ENCODE measurements at regions not wholly inside any gene's neighbourhood (a gene's known extent, or its start where the extent isn't known, plus 50 kb on each side); places are given as distances from the start of the nearest gene placed in this dataset.

GRCh38 chr21:43334214-43334958 is 92.5 kb downstream of the SIK1 start:
- no peaks in the 10 kb centered on the region for H3K36me3 ChIP-seq
- no peaks in the 10 kb centered on the region for H3K9me3 ChIP-seq
- DNase-seq (ENCODE audit: low spot score in 2 of 2): no peak
- no peak for TF ChIP-seq POLR2A (IDR thresholded peaks at IDR 0.05)
- no peak for TF ChIP-seq EP300 (IDR thresholded peaks at IDR 0.05)
- TF ChIP-seq, protein P1, sequence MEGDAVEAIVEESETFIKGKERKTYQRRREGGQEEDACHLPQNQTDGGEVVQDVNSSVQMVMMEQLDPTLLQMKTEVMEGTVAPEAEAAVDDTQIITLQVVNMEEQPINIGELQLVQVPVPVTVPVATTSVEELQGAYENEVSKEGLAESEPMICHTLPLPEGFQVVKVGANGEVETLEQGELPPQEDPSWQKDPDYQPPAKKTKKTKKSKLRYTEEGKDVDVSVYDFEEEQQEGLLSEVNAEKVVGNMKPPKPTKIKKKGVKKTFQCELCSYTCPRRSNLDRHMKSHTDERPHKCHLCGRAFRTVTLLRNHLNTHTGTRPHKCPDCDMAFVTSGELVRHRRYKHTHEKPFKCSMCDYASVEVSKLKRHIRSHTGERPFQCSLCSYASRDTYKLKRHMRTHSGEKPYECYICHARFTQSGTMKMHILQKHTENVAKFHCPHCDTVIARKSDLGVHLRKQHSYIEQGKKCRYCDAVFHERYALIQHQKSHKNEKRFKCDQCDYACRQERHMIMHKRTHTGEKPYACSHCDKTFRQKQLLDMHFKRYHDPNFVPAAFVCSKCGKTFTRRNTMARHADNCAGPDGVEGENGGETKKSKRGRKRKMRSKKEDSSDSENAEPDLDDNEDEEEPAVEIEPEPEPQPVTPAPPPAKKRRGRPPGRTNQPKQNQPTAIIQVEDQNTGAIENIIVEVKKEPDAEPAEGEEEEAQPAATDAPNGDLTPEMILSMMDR (IDR thresholded peaks at IDR 0.05): no peak
- peak overlapping the region in 1 of 4 donors; percentile 83 for H3K27ac ChIP-seq
- peaks cover 0 to 26% (median 20%) of the 10 kb centered on the region in 4 donors for H3K4me1 ChIP-seq
- H3K4me3 ChIP-seq: no peak overlapping the region
- 90 to 96% methylated on average over 16 of the region's 16 CpGs for WGBS, 2 donors
- peaks cover 0 to 5% of the 10 kb centered on the region in 2 donors for H3K27me3 ChIP-seq

GRCh38 chr21:43333298-43334062 is 93.5 kb downstream of the SIK1 start:
- Histone ChIP-seq H3K9me3 (no peaks in the 10 kb centered on the region), H3K4me1 (peaks cover 0 to 26% (median 20%) of the 10 kb centered on the region in 4 donors), H3K27me3 (peaks cover 0 to 5% of the 10 kb centered on the region in 2 donors), H3K36me3 (no peaks in the 10 kb centered on the region), H3K27ac (peak overlapping the region; percentile 4 to 83 (median 52)), H3K4me3 (no peak overlapping the region)
- WGBS, 2 donors: 17 to 23% methylated on average over 33 to 35 of the region's 35 CpGs
- DNase-seq (ENCODE audit: low spot score in 2 of 2): peak in 1 of 2 donors; percentile 31
- TF ChIP-seq EP300 (IDR thresholded peaks at IDR 0.05) (peak in 1 of 2 donors; percentile 39), POLR2A (IDR thresholded peaks at IDR 0.05) (no peak)

- 24 to 35% methylated on average over 12 to 14 of the region's 16 CpGs for WGBS, 2 donors
- H3K4me3 ChIP-seq: no peak overlapping the region
- H3K36me3 ChIP-seq: no peaks in the 10 kb centered on the region
- peaks cover 0 to 26% (median 20%) of the 10 kb centered on the region in 4 donors for H3K4me1 ChIP-seq
- H3K27ac ChIP-seq: peak overlapping the region; percentile 4 to 83 (median 52)
- H3K9me3 ChIP-seq: no peaks in the 10 kb centered on the region
- peaks cover 0 to 5% of the 10 kb centered on the region in 2 donors for H3K27me3 ChIP-seq
- TF ChIP-seq, protein P1 (IDR thresholded peaks at IDR 0.05): no peak
- no peak for DNase-seq (ENCODE audit: low spot score in 2 of 2)
Observed at GRCh38 chr21:43332861-43333297, 94.1 kb downstream of the SIK1 start.

- peak overlapping the region in 2 of 4 donors; percentile 4 to 83 for H3K27ac ChIP-seq
- H3K4me3 ChIP-seq: no peak overlapping the region
- H3K4me1 ChIP-seq: peaks cover 0 to 26% (median 20%) of the 10 kb centered on the region in 4 donors
- DNase-seq (ENCODE audit: low spot score in 2 of 2): peak in 1 of 2 donors; percentile 58
- H3K27me3 ChIP-seq: peaks cover 0 to 5% of the 10 kb centered on the region in 2 donors
- no peaks in the 10 kb centered on the region for H3K9me3 ChIP-seq
- H3K36me3 ChIP-seq: no peaks in the 10 kb centered on the region
- 43 to 51% methylated on average over 21 to 22 of the region's 22 CpGs for WGBS, 2 donors
- TF ChIP-seq EP300 (IDR thresholded peaks at IDR 0.05): peak; percentile 62 to 63
- TF ChIP-seq, protein P1 (IDR thresholded peaks at IDR 0.05): no peak
Observed at GRCh38 chr21:43331962-43332828, 94.7 kb downstream of the SIK1 start.
